ENCODE measurements at regions not wholly inside any gene's neighbourhood (a gene's known extent, or its start where the extent isn't known, plus 50 kb on each side); places are given as distances from the start of the nearest gene placed in this dataset.
A peak's percentile ranks its signal among the peaks of the same experiment; 100 is the strongest.

DNA sequence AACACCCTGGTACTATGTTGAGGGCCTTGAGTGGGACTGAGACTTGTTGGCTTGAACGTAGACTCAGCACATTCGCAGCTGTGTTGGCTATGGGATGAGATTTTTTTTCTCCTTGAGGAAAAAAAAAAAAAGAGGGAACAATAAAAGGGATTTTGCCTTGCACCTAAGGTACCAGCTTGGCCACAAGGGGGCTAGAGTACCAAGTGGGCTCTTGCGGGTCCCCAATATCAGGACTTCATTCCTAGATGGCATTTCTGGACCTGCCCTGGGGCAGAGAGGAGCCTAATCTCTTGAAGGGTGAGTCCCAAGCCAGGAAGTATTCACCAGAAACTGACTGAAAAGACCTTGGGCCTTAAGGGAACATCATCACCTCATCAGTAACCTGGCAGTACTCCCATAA is 1083.6 kb upstream of the PHF14 start:
- Histone ChIP-seq H3K4me2 (ENCODE audit: low read length) (no peak overlapping the region), H3K4me3 (ENCODE audit: low read depth, low read length, poor library complexity, severe bottlenecking) (no peak overlapping the region), H3K4me1 (ENCODE audit: insufficient read depth, low read length, severe bottlenecking) (no peaks in the 10 kb centered on the region), H3F3A (ENCODE audit: insufficient read depth, low read length) (no peaks in the 10 kb centered on the region), H3K27ac (ENCODE audit: low read depth, low read length, poor library complexity, severe bottlenecking) (no peak overlapping the region), H3K9me2 (ENCODE audit: low read depth, low read length) (no peaks in the 10 kb centered on the region), H4K20me1 (ENCODE audit: insufficient read depth, low read length) (no peaks in the 10 kb centered on the region), H3K79me2 (ENCODE audit: insufficient read depth, low read length) (no peaks in the 10 kb centered on the region), H2AFZ (ENCODE audit: low read length) (no peak overlapping the region), H3K9ac (ENCODE audit: low read length) (no peak overlapping the region), H3K9me3 (ENCODE audit: low read length) (no peaks in the 10 kb centered on the region), H3K27me3 (ENCODE audit: insufficient read depth, low read length) (no peaks in the 10 kb centered on the region), H3K36me3 (ENCODE audit: insufficient read depth, low read length) (no peaks in the 10 kb centered on the region)
- no peak for TF ChIP-seq EZH2 (IDR thresholded peaks at IDR 0.05; ENCODE audit: borderline replicate concordance, low read length)
- TF ChIP-seq, protein P1, sequence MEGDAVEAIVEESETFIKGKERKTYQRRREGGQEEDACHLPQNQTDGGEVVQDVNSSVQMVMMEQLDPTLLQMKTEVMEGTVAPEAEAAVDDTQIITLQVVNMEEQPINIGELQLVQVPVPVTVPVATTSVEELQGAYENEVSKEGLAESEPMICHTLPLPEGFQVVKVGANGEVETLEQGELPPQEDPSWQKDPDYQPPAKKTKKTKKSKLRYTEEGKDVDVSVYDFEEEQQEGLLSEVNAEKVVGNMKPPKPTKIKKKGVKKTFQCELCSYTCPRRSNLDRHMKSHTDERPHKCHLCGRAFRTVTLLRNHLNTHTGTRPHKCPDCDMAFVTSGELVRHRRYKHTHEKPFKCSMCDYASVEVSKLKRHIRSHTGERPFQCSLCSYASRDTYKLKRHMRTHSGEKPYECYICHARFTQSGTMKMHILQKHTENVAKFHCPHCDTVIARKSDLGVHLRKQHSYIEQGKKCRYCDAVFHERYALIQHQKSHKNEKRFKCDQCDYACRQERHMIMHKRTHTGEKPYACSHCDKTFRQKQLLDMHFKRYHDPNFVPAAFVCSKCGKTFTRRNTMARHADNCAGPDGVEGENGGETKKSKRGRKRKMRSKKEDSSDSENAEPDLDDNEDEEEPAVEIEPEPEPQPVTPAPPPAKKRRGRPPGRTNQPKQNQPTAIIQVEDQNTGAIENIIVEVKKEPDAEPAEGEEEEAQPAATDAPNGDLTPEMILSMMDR (IDR thresholded peaks at IDR 0.05; ENCODE audit: low read length): peak; percentile 33; the same call in 1 of the 2 replicates

DNA sequence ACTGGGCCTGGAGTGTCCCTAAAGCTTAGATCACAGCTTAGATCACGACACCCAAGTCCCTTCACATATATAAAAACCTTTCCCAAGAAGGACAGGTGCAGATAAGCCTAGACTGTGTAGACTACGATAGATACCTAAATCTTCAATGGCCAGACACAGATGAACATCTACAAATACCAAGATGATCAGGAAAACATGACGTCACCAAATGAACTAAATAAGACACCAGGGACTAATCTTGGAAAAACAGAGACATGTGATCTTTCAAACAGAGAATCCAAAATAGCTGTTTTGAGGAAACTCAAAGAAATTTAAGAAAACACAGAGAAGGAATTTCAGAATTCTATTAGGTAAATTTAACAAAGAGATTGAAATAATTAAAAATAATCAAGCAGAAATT is 1082.6 kb upstream of the PHF14 start:
- TF ChIP-seq, protein P1 (IDR thresholded peaks at IDR 0.05; ENCODE audit: low read length): no peak
- no peak for TF ChIP-seq EZH2 (IDR thresholded peaks at IDR 0.05; ENCODE audit: borderline replicate concordance, low read length)
- Histone ChIP-seq H4K20me1 (ENCODE audit: insufficient read depth, low read length) (no peaks in the 10 kb centered on the region), H3K27me3 (ENCODE audit: insufficient read depth, low read length) (no peaks in the 10 kb centered on the region), H3K4me1 (ENCODE audit: insufficient read depth, low read length, severe bottlenecking) (no peaks in the 10 kb centered on the region), H3K4me2 (ENCODE audit: low read length) (no peak overlapping the region), H3K9me2 (ENCODE audit: low read depth, low read length) (no peaks in the 10 kb centered on the region), H3F3A (ENCODE audit: insufficient read depth, low read length) (no peaks in the 10 kb centered on the region), H2AFZ (ENCODE audit: low read length) (no peak overlapping the region), H3K9ac (ENCODE audit: low read length) (no peak overlapping the region), H3K9me3 (ENCODE audit: low read length) (peaks cover 3% of the 10 kb centered on the region; the same call in 1 of the 2 replicates), H3K36me3 (ENCODE audit: insufficient read depth, low read length) (no peaks in the 10 kb centered on the region), H3K27ac (ENCODE audit: low read depth, low read length, poor library complexity, severe bottlenecking) (no peak overlapping the region), H3K79me2 (ENCODE audit: insufficient read depth, low read length) (no peaks in the 10 kb centered on the region), H3K4me3 (ENCODE audit: low read depth, low read length, poor library complexity, severe bottlenecking) (no peak overlapping the region)

DNA sequence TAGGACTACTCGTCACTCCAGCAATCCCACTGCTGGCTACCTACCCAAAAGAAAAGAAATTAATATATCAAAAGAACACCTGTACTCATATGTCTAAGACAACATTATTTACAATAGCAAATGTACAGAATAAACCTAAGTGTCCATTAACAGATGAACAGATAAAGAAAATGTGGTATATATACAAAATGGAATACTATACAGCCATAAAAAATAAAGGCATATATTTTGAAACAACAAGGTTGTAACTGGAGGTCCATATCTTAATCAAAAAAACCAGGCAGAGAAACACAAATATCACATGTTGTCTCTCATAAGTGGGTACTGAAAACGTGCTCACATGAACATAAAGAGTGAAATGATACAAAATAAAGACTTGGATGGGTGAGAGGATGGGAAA is 1073.3 kb upstream of the PHF14 start:
- Histone ChIP-seq H3K4me2 (ENCODE audit: low read length) (no peak overlapping the region), H3K9me2 (ENCODE audit: low read depth, low read length) (no peaks in the 10 kb centered on the region), H3K27ac (ENCODE audit: low read depth, low read length, poor library complexity, severe bottlenecking) (no peak overlapping the region), H3K79me2 (ENCODE audit: insufficient read depth, low read length) (no peaks in the 10 kb centered on the region), H3K9ac (ENCODE audit: low read length) (no peak overlapping the region), H3K4me1 (ENCODE audit: insufficient read depth, low read length, severe bottlenecking) (no peaks in the 10 kb centered on the region), H3K4me3 (ENCODE audit: low read depth, low read length, poor library complexity, severe bottlenecking) (no peak overlapping the region), H2AFZ (ENCODE audit: low read length) (no peak overlapping the region), H3K36me3 (ENCODE audit: insufficient read depth, low read length) (no peaks in the 10 kb centered on the region), H3F3A (ENCODE audit: insufficient read depth, low read length) (no peaks in the 10 kb centered on the region), H3K27me3 (ENCODE audit: insufficient read depth, low read length) (no peaks in the 10 kb centered on the region), H3K9me3 (ENCODE audit: low read length) (peaks cover 5% of the 10 kb centered on the region; the same call in 1 of the 2 replicates), H4K20me1 (ENCODE audit: insufficient read depth, low read length) (no peaks in the 10 kb centered on the region)
- TF ChIP-seq, protein P1 (IDR thresholded peaks at IDR 0.05; ENCODE audit: low read length): no peak
- TF ChIP-seq EZH2 (IDR thresholded peaks at IDR 0.05; ENCODE audit: borderline replicate concordance, low read length): no peak

Data from OCI-LY1 (cell line).